Putamen (tissue), 1 donor: ENCODE measurements at regions not wholly inside any gene's neighbourhood (a gene's known extent, or its start where the extent isn't known, plus 50 kb on each side); places are given as distances from the start of the nearest gene placed in this dataset.

Experiments
- DNase-seq: peaks from one replicate; pipeline ENCODE4 v3.0.0-alpha.2; 2016; ENCODE audit warnings: low spot score

- no peak for DNase-seq
These were observed 260.8 kb upstream of the HABP2 start for GRCh38 chr10:113292086-113292485.

GRCh38 chr10:113292743-113293142 is 260.1 kb upstream of the HABP2 start:
- no peak for DNase-seq

GRCh38 chr10:113293167-113293566 is 259.7 kb upstream of the HABP2 start:
- no peak for DNase-seq

- no peak for DNase-seq
These were observed 258.0 kb upstream of the HABP2 start for GRCh38 chr10:113294868-113295267.

- DNase-seq: no peak
These were observed 255.6 kb upstream of the HABP2 start for GRCh38 chr10:113297226-113297625.

GRCh38 chr10:113298616-113299015 is 254.2 kb upstream of the HABP2 start:
- DNase-seq: no peak

- DNase-seq: no peak
These were observed 252.7 kb upstream of the HABP2 start for GRCh38 chr10:113300201-113300600.

GRCh38 chr10:113300617-113301016 is 252.2 kb upstream of the HABP2 start:
- DNase-seq: no peak

GRCh38 chr10:113301342-113301984 is 251.4 kb upstream of the HABP2 start:
- no peak for DNase-seq

- DNase-seq: no peak
These were observed 250.8 kb upstream of the HABP2 start for GRCh38 chr10:113302062-113302461.

GRCh38 chr10:113303544-113304146 is 249.2 kb upstream of the HABP2 start:
- no peak for DNase-seq

- no peak for DNase-seq
These were observed 248.1 kb upstream of the HABP2 start for GRCh38 chr10:113304726-113305125.

GRCh38 chr10:113305871-113306270 is 247.0 kb upstream of the HABP2 start:
- no peak for DNase-seq

- DNase-seq: peak; percentile 49
These were observed 243.1 kb upstream of the HABP2 start for GRCh38 chr10:113309791-113310190.

GRCh38 chr10:113310347-113310746 is 242.5 kb upstream of the HABP2 start:
- DNase-seq: no peak

- no peak for DNase-seq
These were observed 239.7 kb upstream of the HABP2 start for GRCh38 chr10:113313048-113313602.

GRCh38 chr10:113313722-113314121 is 239.1 kb upstream of the HABP2 start:
- DNase-seq: no peak

GRCh38 chr10:113316506-113316905 is 236.3 kb upstream of the HABP2 start:
- no peak for DNase-seq

GRCh38 chr10:113317489-113317888 is 235.4 kb upstream of the HABP2 start:
- no peak for DNase-seq

GRCh38 chr10:113319479-113319878 is 233.4 kb upstream of the HABP2 start:
- DNase-seq: no peak

- no peak for DNase-seq
These were observed 232.6 kb upstream of the HABP2 start for GRCh38 chr10:113320211-113320610.

GRCh38 chr10:113320987-113321386 is 231.9 kb upstream of the HABP2 start:
- DNase-seq: no peak

GRCh38 chr10:113322843-113323242 is 230.0 kb upstream of the HABP2 start:
- DNase-seq: peak; percentile 50

GRCh38 chr10:113323985-113324384 is 228.9 kb upstream of the HABP2 start:
- no peak for DNase-seq
